Transverse colon (tissue), 4 donors: ENCODE measurements at regions not wholly inside any gene's neighbourhood (a gene's known extent, or its start where the extent isn't known, plus 50 kb on each side); places are given as distances from the start of the nearest gene placed in this dataset.

ENCODE experiments used
- CTCF ChIP-seq, 5 experiments: fragments of 200-600 bp in 3 of 5; fragments of 450-650 bp in 2 of 5; sonication (generic) in 3 of 5; IDR thresholded peaks; 1 replicate in 2 of 5; 2 replicates in 3 of 5; pipeline ENCODE4 v1.5.1; 2016 to 2017; ENCODE audit warnings: antibody characterized with exemption in 5 of 5, inconsistent platforms in 3 of 5, mild to moderate bottlenecking in 2 of 5, moderate library complexity in 1 of 5
- EP300 ChIP-seq: sonication (generic); formaldehyde crosslinking; IDR thresholded peaks from one replicate; pipeline ENCODE4 v1.6.1; 2017; ENCODE audit warnings: antibody characterized with exemption, low read depth
- POLR2A ChIP-seq: fragments of 450-650 bp; IDR thresholded peaks from one replicate; pipeline ENCODE4 v1.6.1; 2016; ENCODE audit warnings: antibody characterized with exemption, mild to moderate bottlenecking, moderate library complexity
- POLR2AphosphoS5 ChIP-seq, 3 donors: sonication (generic); formaldehyde crosslinking; IDR thresholded peaks; one replicate each; pipeline ENCODE4 v1.6.1; 2016; ENCODE audit warnings: antibody characterized with exemption in 3 of 3

DNA sequence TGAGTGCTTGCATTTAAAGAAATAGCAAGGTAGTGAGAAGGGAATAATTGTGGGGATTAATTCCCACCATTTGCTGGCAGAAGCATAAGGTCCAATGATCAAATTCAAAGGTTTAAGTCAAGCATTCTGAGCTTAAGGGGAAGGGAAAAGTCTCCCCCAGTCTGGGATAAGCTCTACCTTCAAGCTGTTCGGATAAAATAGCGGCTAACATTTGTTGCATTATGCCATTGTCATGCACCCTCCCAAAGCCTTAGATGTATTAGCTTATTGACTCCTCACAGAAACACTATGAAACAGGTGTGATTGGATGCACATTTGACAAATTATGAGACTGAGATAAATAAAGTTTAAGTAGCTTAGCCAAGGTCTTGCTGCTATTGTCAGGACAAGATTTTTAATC lies 52.2 kb upstream of the TGIF1 start:
- TF ChIP-seq CTCF (IDR thresholded peaks at IDR 0.05) (no peak), POLR2AphosphoS5 (IDR thresholded peaks at IDR 0.05) (no peak), EP300 (no peak), POLR2A (no peak)
